NCI-H510A treated with DMSO at 0.1 percent for 48 hours (cell line): ENCODE measurements at regions not wholly inside any gene's neighbourhood (a gene's known extent, or its start where the extent isn't known, plus 50 kb on each side); places are given as distances from the start of the nearest gene placed in this dataset.
A peak's percentile ranks its signal among the peaks of the same experiment; 100 is the strongest.

ENCODE experiments used
- DNase-seq: peaks from one replicate; lab custom pipeline; 2025; lab: John Stamatoyannopoulos, UW

GRCh38 chr15:29456255-29456654 is 186.6 kb upstream of the NSMCE3 start:
- no peak for DNase-seq

- no peak for DNase-seq
These were observed 185.9 kb upstream of the NSMCE3 start for GRCh38 chr15:29455530-29455929.

GRCh38 chr15:29455055-29455454 is 185.4 kb upstream of the NSMCE3 start:
- no peak for DNase-seq

- no peak for DNase-seq
These were observed 184.9 kb upstream of the NSMCE3 start for GRCh38 chr15:29454506-29454905.

GRCh38 chr15:29452881-29453731 is 183.5 kb upstream of the NSMCE3 start:
- DNase-seq = no peak

- DNase-seq = no peak
These were observed 181.7 kb upstream of the NSMCE3 start for GRCh38 chr15:29451201-29451781.

GRCh38 chr15:29449136-29449535 is 179.5 kb upstream of the NSMCE3 start:
- DNase-seq = no peak

DNA sequence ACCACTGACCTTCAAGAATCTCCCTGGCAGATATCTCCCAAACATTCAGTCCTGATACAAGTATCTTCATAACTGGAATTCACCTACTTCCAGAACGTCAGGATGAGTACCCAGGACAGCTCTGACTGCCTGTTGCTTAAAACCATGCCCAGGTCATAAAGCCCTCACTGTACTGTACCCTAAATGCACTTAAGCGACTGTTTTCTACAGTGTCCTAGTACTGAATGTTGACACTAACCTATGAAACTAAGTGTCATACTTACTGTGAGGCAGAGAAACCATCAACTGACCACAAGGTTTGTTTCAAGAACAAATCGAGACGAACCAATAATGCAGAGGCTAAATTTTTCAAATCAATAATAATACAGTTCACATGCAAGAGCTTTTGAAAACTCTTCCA is 178.7 kb upstream of the NSMCE3 start:
- DNase-seq = no peak

DNA sequence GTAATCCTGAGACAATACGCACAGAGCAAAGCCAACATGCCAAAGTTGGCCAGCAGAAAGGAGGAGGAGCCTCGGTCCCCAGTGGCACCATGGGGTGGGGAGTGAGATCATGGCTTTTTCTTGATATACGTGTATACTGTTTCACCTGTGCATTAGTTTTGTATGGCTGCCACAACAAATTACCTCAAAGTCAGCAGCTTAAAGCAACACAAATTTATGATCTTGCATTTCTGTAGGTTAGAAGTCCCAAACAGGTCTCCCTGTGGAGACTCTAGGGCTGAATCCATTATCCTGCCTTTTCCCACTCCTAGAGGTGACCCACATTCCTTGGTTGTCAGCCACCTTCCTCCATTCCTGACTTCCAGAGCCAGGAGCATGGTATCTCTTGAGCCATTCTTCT is 176.9 kb upstream of the NSMCE3 start:
- no peak for DNase-seq

DNA sequence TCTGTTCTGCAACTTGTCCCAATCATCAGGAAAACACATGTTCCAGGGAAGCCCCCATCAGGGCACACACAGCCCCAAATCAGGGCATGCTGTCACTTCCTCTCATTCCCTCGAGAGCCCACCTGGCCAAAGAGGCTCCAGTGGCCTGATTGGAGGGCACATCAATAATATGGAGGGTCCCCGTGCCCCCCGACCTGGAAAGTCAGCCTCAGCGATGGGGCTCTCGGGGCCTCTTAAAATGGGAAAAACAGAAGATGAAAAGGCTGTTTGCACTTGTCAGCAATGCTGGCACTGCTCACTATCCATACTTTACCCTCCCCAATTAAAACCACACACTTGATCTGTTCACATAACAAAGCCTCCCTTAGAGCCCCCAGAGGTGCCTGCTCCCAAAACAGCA is 172.9 kb upstream of the NSMCE3 start:
- no peak for DNase-seq

- no peak for DNase-seq
These were observed 170.9 kb upstream of the NSMCE3 start for GRCh38 chr15:29440541-29440940.

GRCh38 chr15:29438703-29439055 is 169.1 kb upstream of the NSMCE3 start:
- DNase-seq = peak; percentile 40

GRCh38 chr15:29437888-29438702 is 168.5 kb upstream of the NSMCE3 start:
- DNase-seq = no peak

- DNase-seq = no peak
These were observed 166.2 kb upstream of the NSMCE3 start for GRCh38 chr15:29435811-29436210.

DNA sequence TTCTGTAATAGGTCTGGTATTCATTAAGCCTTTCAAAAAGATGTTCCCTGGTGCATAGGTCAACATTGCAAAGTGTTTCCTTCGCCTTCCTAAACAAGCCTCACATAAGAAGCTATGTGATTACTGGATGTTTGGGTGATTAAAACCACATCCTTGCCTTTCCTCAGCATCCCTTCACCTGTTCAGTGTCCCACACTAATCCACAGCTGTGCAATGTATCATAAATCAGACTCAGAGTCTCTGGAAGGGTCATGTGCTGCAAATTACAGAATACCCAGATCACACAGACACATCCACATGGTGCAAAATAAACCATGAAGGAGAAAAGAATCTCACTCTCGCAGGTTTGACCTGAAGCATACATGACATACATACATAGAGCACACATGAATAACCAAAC is 164.7 kb upstream of the NSMCE3 start:
- DNase-seq = no peak

DNA sequence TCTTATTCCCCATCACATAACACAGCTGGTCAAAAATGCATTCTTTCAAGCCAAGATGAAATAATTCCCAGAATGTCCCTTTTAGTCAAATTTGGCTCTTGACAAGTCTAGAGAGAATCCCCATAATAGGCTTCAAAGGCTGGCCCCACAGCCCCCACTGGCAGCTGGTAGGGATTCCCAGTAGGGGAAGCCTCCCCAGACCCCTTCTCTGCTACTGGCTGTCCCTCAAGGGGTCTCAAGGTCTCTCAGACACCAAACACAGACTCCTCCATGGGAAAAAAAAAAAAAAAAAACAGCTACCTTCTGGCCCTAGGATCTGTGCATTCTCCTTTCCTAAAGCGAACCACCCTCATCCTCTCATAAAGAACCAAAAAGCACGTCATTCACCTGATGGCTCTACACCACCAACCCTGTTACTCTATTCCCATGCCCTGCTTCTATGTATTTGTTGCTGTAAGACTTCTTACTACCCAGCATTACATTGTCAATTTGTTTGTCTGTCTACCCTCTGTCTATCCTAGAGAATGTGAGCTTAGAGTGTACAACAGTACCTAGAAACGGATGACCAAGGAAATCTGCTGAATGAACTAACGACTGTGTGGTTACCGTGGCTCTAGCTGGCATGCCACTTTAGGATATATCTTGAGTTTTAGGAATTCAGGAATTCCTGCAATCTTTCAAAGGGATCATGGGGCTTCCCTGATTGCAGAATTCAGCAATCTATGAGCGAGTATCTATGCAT is 164.1 kb upstream of the NSMCE3 start:
- no peak for DNase-seq

DNA sequence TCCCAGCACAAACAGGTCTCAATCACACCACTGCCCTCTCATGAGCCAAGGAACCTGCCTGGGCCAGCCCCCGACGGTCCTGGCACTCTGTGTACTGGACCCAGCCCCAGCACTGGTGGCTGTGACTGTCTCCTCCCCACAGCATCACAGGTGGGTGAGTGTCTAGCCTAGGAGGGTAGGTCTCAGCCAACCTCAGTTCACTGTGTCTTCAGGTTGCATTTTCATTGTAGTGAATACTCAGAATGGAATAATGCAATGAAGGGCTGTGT is 163.4 kb upstream of the NSMCE3 start:
- no peak for DNase-seq

- DNase-seq = no peak
These were observed 162.8 kb upstream of the NSMCE3 start for GRCh38 chr15:29432191-29433049.

- no peak for DNase-seq
These were observed 161.2 kb upstream of the NSMCE3 start for GRCh38 chr15:29430831-29431230.

GRCh38 chr15:29430124-29430523 is 160.5 kb upstream of the NSMCE3 start:
- no peak for DNase-seq

- DNase-seq = no peak
These were observed 160.0 kb upstream of the NSMCE3 start for GRCh38 chr15:29429584-29429983.
